Stimulated activated CD4-positive, alpha-beta T cell treated with anti-CD3 and anti-CD28 coated beads, Interleukin-4, amount 100 ng/mL, for 4 hours (primary cell): ENCODE measurements at regions not wholly inside any gene's neighbourhood (a gene's known extent, or its start where the extent isn't known, plus 50 kb on each side); places are given as distances from the start of the nearest gene placed in this dataset.
"Not testable (repeated sequence)": the region's sequence is repeated elsewhere in the genome, so short reads cannot be mapped to it uniquely, and the experiment has no call there.

ENCODE experiments used
- DNase-seq, 2 experiments: peaks; one replicate each; pipeline ENCODE4 v3.0.0-alpha.2; 2020

DNA sequence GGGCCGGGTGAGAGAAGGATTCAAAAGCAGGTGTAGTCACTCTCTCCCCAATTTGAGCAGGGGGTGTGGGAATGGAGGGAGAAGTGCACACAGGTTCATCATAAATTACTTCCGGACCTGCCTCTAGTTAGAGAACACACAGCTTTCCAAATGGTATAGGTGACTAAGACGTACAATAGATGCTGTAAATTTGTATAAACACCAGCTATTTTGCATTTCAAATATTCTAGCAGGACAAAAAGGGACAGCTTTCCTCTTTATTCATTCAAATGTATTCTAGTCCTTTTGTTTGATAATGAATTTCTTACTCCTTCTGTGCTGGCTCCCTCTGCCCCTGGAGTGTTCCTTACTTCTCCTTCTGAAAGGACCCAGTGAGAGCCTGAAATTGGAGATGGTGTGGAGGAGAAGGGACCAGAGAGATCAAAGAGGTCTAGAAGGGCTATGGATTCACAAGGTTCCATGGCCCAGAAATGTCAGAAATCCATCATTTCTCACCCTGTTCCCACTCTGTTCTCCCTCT is 53.2 kb upstream of the SH3BP4 start:
- no peak for DNase-seq

DNA sequence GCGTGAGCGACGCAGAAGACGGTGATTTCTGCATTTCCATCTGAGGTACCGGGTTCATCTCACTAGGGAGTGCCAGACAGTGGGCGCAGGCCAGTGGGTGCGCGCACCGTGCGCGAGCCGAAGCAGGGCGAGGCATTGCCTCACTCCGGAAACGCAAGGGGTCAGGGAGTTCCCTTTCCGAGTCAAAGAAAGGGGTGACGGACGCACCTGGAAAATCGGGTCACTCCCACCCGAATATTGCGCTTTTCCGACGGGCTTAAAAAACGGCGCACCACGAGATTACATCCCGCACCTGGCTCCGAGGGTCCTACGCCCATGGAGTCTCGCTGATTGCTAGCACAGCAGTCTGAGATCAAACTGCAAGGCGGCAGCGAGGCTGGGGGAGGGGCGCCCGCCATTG is 63.4 kb upstream of the SH3BP4 start:
- not testable (repeated sequence) for DNase-seq

- DNase-seq: no peak
These were observed 64.6 kb upstream of the SH3BP4 start for GRCh38 chr2:234887195-234887594.

DNA sequence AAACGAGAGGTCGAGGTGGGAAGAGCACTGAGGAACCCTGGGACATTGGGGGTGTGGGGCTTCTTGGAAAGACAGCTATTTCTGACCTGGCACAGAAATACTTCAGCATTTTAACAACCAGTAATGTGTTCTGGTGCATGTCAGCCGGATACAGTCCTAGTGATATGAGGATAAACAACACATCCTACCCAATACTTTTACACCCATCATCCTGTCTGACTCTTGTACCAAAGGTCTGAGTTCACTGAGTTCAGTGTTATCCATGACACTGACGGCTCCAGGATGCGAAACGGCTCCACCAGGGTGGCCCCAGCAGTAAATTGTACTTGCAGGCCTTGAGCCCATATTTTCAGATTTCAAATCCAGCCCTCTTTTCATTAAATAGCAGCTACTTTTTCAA is 65.9 kb upstream of the SH3BP4 start:
- DNase-seq: no peak

DNA sequence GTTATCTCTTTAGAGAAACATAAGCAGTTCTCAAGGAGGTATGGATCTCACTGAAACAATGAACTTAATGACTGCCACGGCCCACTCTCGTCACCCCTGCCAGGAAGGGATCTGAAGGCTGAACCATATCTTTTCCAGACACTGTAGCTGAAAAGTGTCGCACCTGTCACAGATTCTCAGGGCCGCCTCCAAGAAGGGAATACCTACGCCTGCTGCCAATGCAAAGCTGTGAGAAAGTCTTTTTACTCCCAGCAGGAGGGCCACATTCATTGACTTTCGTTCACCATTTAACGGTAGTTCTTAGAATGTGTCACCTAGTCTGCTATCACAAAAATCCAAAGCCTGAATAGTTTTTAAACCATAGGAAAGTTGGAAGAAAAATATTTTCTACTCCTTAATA is 66.7 kb upstream of the SH3BP4 start:
- DNase-seq: no peak

- DNase-seq: no peak
These were observed 67.2 kb upstream of the SH3BP4 start for GRCh38 chr2:234884591-234884990.

- peak in 1 of 2 experiments; percentile 10 for DNase-seq
These were observed 70.2 kb upstream of the SH3BP4 start for GRCh38 chr2:234881413-234882241.

DNA sequence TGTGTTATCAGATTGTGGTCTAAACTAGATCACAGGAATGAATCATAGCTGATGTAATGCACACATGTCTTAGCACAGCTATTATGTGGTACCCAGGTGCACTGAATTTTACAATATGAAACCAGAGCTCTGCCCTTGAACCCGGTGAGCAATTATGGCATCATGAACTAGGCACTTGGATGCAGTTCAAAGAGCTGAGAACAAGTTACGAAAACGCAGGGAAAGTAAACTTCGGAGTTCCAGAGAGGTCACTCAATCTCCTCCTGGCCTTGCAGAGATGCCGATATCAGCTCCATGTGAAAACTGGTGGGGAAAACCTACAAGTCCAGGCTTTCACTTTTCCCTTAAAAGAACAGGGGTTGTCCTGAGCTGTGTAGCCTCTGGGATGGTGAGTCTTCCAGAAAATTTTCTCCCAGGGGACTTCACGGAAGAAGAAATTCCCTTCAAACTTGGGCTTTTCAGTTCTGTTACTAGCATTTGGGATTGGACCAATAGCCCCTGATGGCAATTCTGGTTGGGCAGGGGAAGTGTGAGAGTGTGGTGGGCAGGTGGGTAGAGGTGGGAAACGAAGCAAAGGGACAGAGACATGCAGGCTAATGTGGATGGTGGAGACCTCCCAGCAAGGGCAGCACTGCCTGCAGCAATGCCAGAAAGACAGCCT is 71.1 kb upstream of the SH3BP4 start:
- no peak for DNase-seq

GRCh38 chr2:234879671-234880455 is 72.0 kb upstream of the SH3BP4 start:
- DNase-seq: no peak

GRCh38 chr2:234876621-234877020 is 75.2 kb upstream of the SH3BP4 start:
- not testable (repeated sequence) for DNase-seq

GRCh38 chr2:234874347-234875046 is 77.3 kb upstream of the SH3BP4 start:
- no peak for DNase-seq

DNA sequence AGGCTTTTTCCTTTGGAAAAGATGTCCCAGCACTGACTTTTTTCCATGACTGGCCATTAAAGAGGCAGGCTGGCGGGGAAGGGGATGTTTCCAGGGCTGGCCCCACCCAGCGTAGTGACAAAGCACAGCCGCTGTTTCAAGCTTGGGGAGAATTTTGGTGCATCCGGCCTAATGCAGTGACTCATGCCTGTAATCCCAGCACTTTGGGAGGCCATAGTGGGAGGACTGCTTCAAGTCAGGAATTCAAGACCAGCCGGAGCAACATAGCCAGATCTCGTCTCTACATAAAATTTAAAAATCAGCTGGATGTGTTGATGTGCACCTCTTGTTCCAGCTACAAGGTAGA is 78.0 kb upstream of the SH3BP4 start:
- DNase-seq: no peak

DNA sequence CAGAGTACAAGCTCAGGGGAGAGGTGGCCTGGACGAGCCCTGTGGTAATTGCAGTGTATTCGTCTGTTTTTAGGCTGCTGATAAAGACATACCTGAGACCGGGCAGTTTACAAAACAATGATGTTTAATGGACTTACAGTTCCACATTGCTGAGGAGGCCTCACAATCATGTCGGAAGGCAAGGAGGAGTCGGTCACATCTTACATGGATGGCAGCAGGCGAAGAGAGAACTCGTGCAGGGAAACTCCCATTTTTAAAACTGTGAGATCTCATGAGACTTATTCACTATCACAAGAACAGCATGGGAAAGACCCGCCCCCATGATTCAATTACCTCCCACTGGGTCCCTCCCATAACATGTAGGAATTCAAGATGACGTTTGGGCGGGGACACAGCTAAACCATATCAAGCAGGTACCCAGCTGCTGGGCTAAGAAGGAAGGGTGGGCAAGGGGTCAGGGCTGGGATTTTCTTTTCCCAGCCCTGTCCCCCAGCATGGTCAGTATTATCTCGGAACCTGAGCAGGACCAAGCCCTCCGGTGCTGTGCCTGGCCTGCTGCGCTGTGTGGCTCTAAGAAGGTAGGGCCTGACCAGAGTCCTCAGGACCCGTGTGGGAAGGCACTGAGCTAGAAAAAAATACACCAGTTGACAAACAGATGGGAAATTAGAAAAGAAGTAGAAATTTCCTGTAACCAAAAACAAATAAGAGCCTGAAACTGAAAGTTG is 78.6 kb upstream of the SH3BP4 start:
- no peak for DNase-seq

DNA sequence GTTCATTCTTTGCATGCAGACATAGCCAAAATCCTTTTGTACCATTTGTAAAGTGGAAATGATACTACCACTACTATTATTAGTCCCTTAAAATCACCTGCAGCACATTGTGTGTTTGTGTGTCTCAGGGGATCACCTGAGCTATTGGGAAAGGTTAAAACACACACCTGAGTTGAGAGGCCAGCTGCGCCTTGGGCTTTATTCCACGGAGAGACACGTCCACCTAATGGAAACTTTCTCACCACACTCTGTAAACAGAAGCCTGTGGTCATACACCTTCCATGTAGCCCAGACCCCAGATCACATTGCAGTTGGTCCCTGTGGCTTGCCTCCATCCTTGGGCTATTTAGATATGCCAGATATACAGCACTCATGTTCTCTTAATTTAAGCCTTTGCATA is 81.8 kb upstream of the SH3BP4 start:
- no peak for DNase-seq

DNA sequence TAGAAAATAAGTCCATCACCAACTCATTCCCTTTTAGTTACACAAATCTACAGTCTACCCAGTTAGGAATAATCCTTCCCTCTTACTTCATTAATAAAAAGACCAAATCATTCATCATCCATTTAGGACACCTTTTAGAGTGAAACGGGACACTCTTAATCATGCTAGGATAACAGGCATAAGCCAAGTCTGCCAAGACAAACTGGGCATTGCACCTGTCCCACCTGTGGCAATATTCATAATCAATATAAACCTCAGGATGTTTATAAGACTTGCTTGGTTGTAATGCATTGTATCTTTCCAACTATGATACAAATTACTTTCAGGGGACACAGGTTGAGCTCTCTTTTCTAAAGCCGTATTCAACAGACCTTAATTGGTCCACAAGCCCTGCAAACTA is 82.7 kb upstream of the SH3BP4 start:
- no peak for DNase-seq

DNA sequence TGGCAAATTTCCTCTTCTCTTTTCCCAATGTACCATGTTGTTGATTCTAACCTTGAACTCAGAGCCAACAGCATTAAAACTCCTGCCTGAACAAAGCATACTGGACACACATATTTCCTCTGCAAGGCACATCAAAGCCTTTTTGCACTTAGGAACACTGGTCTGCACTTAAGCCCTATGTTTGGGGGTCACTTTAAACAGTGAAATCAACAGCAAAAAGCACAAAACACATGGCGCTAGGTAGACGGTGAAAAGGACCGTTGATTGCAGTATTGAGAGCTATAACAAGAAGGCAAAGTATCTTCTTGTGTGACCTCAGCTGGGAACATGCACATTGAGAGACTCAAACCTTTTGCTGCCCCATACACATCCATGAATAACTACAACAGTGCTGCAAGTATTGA is 83.9 kb upstream of the SH3BP4 start:
- DNase-seq: no peak

- no peak for DNase-seq
These were observed 86.2 kb upstream of the SH3BP4 start for GRCh38 chr2:234865586-234865985.

- no peak for DNase-seq
These were observed 86.8 kb upstream of the SH3BP4 start for GRCh38 chr2:234865040-234865439.

- DNase-seq: no peak
These were observed 87.3 kb upstream of the SH3BP4 start for GRCh38 chr2:234864506-234864905.

GRCh38 chr2:234863043-234863934 is 88.5 kb upstream of the SH3BP4 start:
- no peak for DNase-seq
